Left lung (tissue), 4 donors: ENCODE measurements at regions not wholly inside any gene's neighbourhood (a gene's known extent, or its start where the extent isn't known, plus 50 kb on each side); places are given as distances from the start of the nearest gene placed in this dataset.

ENCODE experiments used
- ATAC-seq: fragments of 200-7000 bp; cut with Tn5 transposase; one replicate; pipeline ENCODE4 v1.9.1; 2020; ENCODE audit warnings: moderate library complexity
- DNase-seq, 4 donors: peaks; one replicate each; pipeline ENCODE4 v3.0.0-alpha.2; 2013 to 2020
- H3K27ac ChIP-seq, 2 donors: fragments of 200-600 bp; sonication (generic) in 1 of 2; one replicate each; pipeline versions ENCODE4 v1.5.0 to v1.8.0; 2020 to 2021
- H3K27me3 ChIP-seq, 2 donors: fragments of 200-600 bp; sonication (generic) in 1 of 2; one replicate each; pipeline versions ENCODE4 v1.5.0 to v1.8.0; 2020 to 2021
- H3K36me3 ChIP-seq, 2 donors: fragments of 200-600 bp; sonication (generic) in 1 of 2; one replicate each; pipeline versions ENCODE4 v1.5.0 to v1.8.0; 2020 to 2021
- H3K4me1 ChIP-seq, 2 donors: fragments of 200-600 bp; one replicate each; pipeline ENCODE4 v1.8.0; 2021
- H3K4me3 ChIP-seq, 2 donors: fragments of 200-600 bp; sonication (generic) in 1 of 2; one replicate each; pipeline versions ENCODE4 v1.5.0 to v1.8.0; 2020 to 2021; ENCODE audit warnings: mild to moderate bottlenecking in 1 of 2
- H3K9me3 ChIP-seq, 2 donors: fragments of 200-600 bp; sonication (generic) in 1 of 2; one replicate each; pipeline versions ENCODE4 v1.5.0 to v1.8.0; 2020 to 2021
- CTCF ChIP-seq, 2 donors: fragments of 200-600 bp; sonication (generic) in 1 of 2; IDR thresholded peaks; one replicate each; pipeline versions ENCODE4 v1.5.0 to v1.8.0; 2021; ENCODE audit warnings: antibody characterized with exemption in 2 of 2
- intact Hi-C, 2 donors: fragments of 100-400 bp; cut with DNase I; formaldehyde crosslinking; loops; one replicate each; pipeline versions ENCODE4 v1.11.2 to v1.14.2; 2022
- donor health status: DM: no; HTN: yes; CAD: no.
- donor health status: DM: no; HTN: no; CAD: no.

- TF ChIP-seq CTCF (IDR thresholded peaks at IDR 0.05) = no peak
- Histone ChIP-seq H3K27me3 (no peaks in the 10 kb centered on the region), H3K36me3 (no peaks in the 10 kb centered on the region), H3K27ac (no peak overlapping the region), H3K4me3 (no peak overlapping the region), H3K9me3 (no peaks in the 10 kb centered on the region), H3K4me1 (no peaks in the 10 kb centered on the region)
- DNase-seq (no peak), ATAC-seq (no peak)
- intact Hi-C loops = no loop called here
These were observed 564.0 kb upstream of the BRINP1 start for GRCh38 chr9:119933191-119933590.

DNA sequence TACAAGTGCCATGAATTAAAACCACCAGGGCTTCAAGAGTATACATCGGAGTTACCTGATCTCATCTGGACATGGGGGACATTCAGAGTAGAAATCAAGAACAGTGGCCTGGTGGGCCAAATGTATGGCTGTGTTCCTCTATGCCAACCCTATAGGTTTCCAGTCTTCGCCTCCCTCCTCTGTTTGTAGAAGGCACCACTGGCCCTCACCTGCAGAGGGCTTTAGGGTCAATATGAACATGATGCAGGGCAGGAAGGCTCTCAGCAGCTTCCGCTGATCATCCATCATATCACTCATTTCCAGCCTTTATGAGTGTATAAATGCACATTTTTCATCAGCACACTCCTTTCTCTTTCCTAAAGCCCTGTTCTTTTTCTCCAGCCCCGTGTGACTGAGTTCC, 555.5 kb upstream of the BRINP1 start:
- no peak for TF ChIP-seq CTCF (IDR thresholded peaks at IDR 0.05)
- no peaks in the 10 kb centered on the region for H3K27me3 ChIP-seq
- no peak overlapping the region for H3K27ac ChIP-seq
- intact Hi-C loops = no loop called here
- H3K36me3 ChIP-seq = no peaks in the 10 kb centered on the region
- no peak overlapping the region for H3K4me3 ChIP-seq
- ATAC-seq (no peak), DNase-seq (no peak)
- H3K4me1 ChIP-seq = no peaks in the 10 kb centered on the region
- peaks cover 0 to 12% of the 10 kb centered on the region in 2 donors for H3K9me3 ChIP-seq

GRCh38 chr9:119917175-119917574, 547.9 kb upstream of the BRINP1 start:
- no peaks in the 10 kb centered on the region for H3K36me3 ChIP-seq
- TF ChIP-seq CTCF (IDR thresholded peaks at IDR 0.05) = no peak
- no peak for DNase-seq
- H3K27ac ChIP-seq = no peak overlapping the region
- H3K9me3 ChIP-seq = peaks cover 0 to 12% of the 10 kb centered on the region in 2 donors
- H3K4me3 ChIP-seq = no peak overlapping the region
- ATAC-seq = no peak
- intact Hi-C loops = no loop called here
- no peaks in the 10 kb centered on the region for H3K27me3 ChIP-seq
- no peaks in the 10 kb centered on the region for H3K4me1 ChIP-seq

DNA sequence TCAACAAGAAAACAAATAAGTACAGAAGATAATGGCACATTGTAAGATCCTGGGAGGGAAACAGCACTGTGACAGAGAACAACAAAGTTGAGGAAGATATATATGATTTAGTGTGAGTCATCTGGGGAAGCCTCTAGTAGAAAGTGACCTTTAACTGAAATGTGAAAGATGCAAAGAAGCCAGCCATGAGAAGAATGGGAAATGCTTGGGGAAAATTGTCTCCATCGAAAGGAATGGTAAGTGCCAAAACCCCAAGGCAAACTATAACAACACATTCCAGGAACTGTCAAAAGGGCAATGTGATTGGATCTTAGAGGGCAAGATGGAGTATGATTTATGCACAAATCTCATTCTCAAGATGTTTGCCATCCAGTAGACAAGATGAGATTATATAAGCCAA, 537.8 kb upstream of the BRINP1 start:
- H3K4me3 ChIP-seq = no peak overlapping the region
- intact Hi-C loops = no loop called here
- H3K27me3 ChIP-seq = no peaks in the 10 kb centered on the region
- H3K36me3 ChIP-seq = no peaks in the 10 kb centered on the region
- no peak overlapping the region for H3K27ac ChIP-seq
- no peaks in the 10 kb centered on the region for H3K4me1 ChIP-seq
- no peak for ATAC-seq
- peaks cover 0 to 15% of the 10 kb centered on the region in 2 donors for H3K9me3 ChIP-seq
- TF ChIP-seq CTCF (IDR thresholded peaks at IDR 0.05) = no peak
- DNase-seq = no peak

DNA sequence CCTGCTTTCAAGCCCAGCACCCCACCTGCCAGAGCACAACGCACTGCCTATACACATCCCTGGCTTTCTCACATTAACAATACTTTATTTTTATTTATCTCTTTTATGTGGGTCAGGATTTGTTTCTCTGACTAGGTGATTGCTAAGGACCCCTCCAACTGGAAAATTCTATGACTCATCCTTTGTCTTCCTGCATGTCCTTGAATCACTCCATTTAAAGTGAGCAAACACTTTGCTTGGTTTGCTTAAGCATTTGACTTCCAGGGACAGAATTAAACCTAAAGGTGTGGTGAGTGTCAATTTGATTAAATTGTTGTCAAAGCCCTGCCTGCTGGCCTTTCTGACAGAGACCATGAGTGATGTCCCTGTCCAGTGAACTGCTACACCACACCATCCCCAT, 536.5 kb upstream of the BRINP1 start:
- peaks cover 0 to 15% of the 10 kb centered on the region in 2 donors for H3K9me3 ChIP-seq
- H3K27me3 ChIP-seq = no peaks in the 10 kb centered on the region
- H3K4me3 ChIP-seq = no peak overlapping the region
- no peak for TF ChIP-seq CTCF (IDR thresholded peaks at IDR 0.05)
- intact Hi-C loops = no loop called here
- no peaks in the 10 kb centered on the region for H3K36me3 ChIP-seq
- no peak for ATAC-seq
- no peak for DNase-seq
- no peak overlapping the region for H3K27ac ChIP-seq
- H3K4me1 ChIP-seq = no peaks in the 10 kb centered on the region
